ENCODE measurements at regions not wholly inside any gene's neighbourhood (a gene's known extent, or its start where the extent isn't known, plus 50 kb on each side); places are given as distances from the start of the nearest gene placed in this dataset.

- TF ChIP-seq EZH2 (IDR thresholded peaks at IDR 0.05; ENCODE audit: low read length, missing control alignments): no peak
- no peak for TF ChIP-seq CTCF (conservative IDR thresholded peaks at IDR 0.05 in 1 of 2, IDR thresholded peaks at IDR 0.05 in 1 of 2; ENCODE audit: low read depth in 1 of 2, low read length in 2 of 2)
Observed at GRCh38 chr15:79609506-79609905, 177.4 kb downstream of the MINAR1 start.
